ENCODE measurements at regions not wholly inside any gene's neighbourhood (a gene's known extent, or its start where the extent isn't known, plus 50 kb on each side); places are given as distances from the start of the nearest gene placed in this dataset.

DNA sequence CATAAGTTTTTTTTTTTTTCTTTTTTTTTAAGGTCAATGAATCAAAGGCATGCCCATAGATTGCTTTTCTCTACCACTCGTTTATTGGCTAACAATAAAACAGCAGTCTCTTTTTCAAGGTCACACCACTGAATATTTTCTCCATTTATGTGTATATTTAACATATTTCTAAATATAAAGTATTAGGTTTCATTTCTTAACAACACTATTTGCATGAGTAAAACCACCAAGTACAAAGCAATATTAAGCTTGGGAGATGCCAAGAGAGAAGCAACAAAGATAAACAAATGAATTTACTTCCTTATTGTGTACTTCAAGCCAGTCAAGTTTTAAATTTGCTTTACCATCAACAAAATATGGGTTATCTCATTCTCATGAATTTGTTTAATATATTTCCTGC, 708.9 kb upstream of the CCDC179 start:
- ATAC-seq (ENCODE audit: insufficient read depth, low FRiP score) (no peak), DNase-seq (no peak)
- Histone ChIP-seq H3K4me1 (ENCODE audit: control insufficient read depth in 5 of 5, insufficient read depth in 5 of 5, low read length in 5 of 5) (no peaks in the 10 kb centered on the region), H3K27ac (ENCODE audit: low read depth in 1 of 2, low read length in 1 of 2) (no peak overlapping the region), H3K9me3 (ENCODE audit: control insufficient read depth in 4 of 4, insufficient read depth in 3 of 4, low read length in 3 of 4) (no peaks in the 10 kb centered on the region), H3K36me3 (ENCODE audit: control insufficient read depth in 4 of 4, insufficient read depth in 4 of 4, low read length in 4 of 4) (no peaks in the 10 kb centered on the region), H3K4me3 (no peak overlapping the region), H3K27me3 (ENCODE audit: control insufficient read depth in 3 of 3, insufficient read depth in 3 of 3, low read length in 2 of 3) (no peaks in the 10 kb centered on the region), H3K9ac (ENCODE audit: insufficient read depth in 1 of 2, low read length in 2 of 2) (no peak overlapping the region)
- TF ChIP-seq, protein P1, sequence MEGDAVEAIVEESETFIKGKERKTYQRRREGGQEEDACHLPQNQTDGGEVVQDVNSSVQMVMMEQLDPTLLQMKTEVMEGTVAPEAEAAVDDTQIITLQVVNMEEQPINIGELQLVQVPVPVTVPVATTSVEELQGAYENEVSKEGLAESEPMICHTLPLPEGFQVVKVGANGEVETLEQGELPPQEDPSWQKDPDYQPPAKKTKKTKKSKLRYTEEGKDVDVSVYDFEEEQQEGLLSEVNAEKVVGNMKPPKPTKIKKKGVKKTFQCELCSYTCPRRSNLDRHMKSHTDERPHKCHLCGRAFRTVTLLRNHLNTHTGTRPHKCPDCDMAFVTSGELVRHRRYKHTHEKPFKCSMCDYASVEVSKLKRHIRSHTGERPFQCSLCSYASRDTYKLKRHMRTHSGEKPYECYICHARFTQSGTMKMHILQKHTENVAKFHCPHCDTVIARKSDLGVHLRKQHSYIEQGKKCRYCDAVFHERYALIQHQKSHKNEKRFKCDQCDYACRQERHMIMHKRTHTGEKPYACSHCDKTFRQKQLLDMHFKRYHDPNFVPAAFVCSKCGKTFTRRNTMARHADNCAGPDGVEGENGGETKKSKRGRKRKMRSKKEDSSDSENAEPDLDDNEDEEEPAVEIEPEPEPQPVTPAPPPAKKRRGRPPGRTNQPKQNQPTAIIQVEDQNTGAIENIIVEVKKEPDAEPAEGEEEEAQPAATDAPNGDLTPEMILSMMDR (IDR thresholded peaks at IDR 0.05; ENCODE audit: control extremely low read depth, extremely low read depth) = no peak
- WGBS, 2 donors = 72 to 75% methylated on average over 1 of the region's 1 CpG

DNA sequence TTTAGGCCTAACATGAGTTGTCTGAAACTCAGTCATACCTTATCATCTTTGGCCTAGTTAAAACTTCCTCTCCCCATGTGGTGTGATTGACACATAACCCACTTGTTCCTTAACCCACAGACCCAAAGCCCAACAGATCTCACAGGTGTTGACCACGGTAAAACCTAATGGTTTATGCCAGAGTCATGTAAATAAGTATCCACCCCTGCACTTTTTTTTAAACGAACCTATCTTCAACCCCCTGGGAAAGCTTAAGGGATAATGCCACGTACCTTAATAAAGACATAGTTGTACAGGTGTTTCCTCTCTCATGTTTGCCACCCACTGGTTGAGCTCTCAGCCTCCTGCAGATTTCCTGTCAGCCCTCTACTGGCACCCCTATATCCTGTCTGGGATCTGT, 709.3 kb upstream of the CCDC179 start:
- Histone ChIP-seq H3K9ac (ENCODE audit: insufficient read depth in 1 of 2, low read length in 2 of 2) (no peak overlapping the region), H3K4me1 (ENCODE audit: control insufficient read depth in 5 of 5, insufficient read depth in 5 of 5, low read length in 5 of 5) (no peaks in the 10 kb centered on the region), H3K9me3 (ENCODE audit: control insufficient read depth in 4 of 4, insufficient read depth in 3 of 4, low read length in 3 of 4) (no peaks in the 10 kb centered on the region), H3K27me3 (ENCODE audit: control insufficient read depth in 3 of 3, insufficient read depth in 3 of 3, low read length in 2 of 3) (no peaks in the 10 kb centered on the region), H3K27ac (ENCODE audit: low read depth in 1 of 2, low read length in 1 of 2) (no peak overlapping the region), H3K4me3 (no peak overlapping the region), H3K36me3 (ENCODE audit: control insufficient read depth in 4 of 4, insufficient read depth in 4 of 4, low read length in 4 of 4) (no peaks in the 10 kb centered on the region)
- DNase-seq = no peak
- ATAC-seq (ENCODE audit: insufficient read depth, low FRiP score) = no peak
- TF ChIP-seq, protein P1 (IDR thresholded peaks at IDR 0.05; ENCODE audit: control extremely low read depth, extremely low read depth) = no peak
- WGBS, 2 donors = 34 to 40% methylated on average over 3 of the region's 3 CpGs

DNA sequence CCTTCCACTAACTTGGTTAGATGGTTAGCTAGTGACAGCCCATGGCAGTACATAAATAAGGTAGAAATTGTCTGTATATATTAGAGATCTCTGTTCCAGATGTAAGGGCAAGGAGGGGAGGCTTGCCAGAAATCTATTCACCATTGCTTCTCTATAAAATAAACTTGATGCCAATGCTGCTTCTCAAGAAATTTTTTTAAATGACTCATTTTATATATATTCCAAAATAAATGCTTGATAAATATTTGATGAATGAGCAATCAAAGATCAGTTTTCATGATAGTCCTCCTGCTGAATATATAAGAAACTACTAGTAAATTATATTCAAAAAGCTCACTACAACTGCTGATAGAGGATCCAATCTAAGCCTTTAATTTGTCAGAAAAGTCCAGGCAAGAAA, 710.6 kb upstream of the CCDC179 start:
- Histone ChIP-seq H3K27me3 (ENCODE audit: control insufficient read depth in 3 of 3, insufficient read depth in 3 of 3, low read length in 2 of 3) (no peaks in the 10 kb centered on the region), H3K4me1 (ENCODE audit: control insufficient read depth in 5 of 5, insufficient read depth in 5 of 5, low read length in 5 of 5) (no peaks in the 10 kb centered on the region), H3K9ac (ENCODE audit: insufficient read depth in 1 of 2, low read length in 2 of 2) (no peak overlapping the region), H3K4me3 (no peak overlapping the region), H3K27ac (ENCODE audit: low read depth in 1 of 2, low read length in 1 of 2) (no peak overlapping the region), H3K9me3 (ENCODE audit: control insufficient read depth in 4 of 4, insufficient read depth in 3 of 4, low read length in 3 of 4) (no peaks in the 10 kb centered on the region), H3K36me3 (ENCODE audit: control insufficient read depth in 4 of 4, insufficient read depth in 4 of 4, low read length in 4 of 4) (no peaks in the 10 kb centered on the region)
- DNase-seq (no peak), ATAC-seq (ENCODE audit: insufficient read depth, low FRiP score) (no peak)
- TF ChIP-seq, protein P1 (IDR thresholded peaks at IDR 0.05; ENCODE audit: control extremely low read depth, extremely low read depth) = no peak

DNA sequence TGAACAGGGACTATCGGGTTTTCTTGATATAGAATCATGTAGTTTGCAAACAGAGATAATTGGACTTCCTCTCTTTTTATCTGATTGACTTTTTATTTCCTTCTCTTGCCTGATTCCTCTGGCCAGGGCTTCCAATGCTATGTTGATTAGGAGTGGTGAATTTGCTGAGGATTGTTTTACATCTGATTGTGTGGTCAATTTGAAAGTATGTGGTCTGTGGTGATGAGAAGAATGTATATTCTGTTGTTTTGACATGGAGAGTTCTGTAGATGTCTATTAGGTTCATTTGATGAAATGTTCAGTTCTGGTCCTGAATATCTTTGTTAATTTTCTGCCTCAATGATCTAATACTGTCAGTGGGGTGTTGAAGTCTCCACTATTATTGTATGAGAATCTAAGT, 713.2 kb upstream of the CCDC179 start:
- Histone ChIP-seq H3K9ac (ENCODE audit: insufficient read depth in 1 of 2, low read length in 2 of 2) (no peak overlapping the region), H3K4me1 (ENCODE audit: control insufficient read depth in 5 of 5, insufficient read depth in 5 of 5, low read length in 5 of 5) (no peaks in the 10 kb centered on the region), H3K4me3 (no peak overlapping the region), H3K27ac (ENCODE audit: low read depth in 1 of 2, low read length in 1 of 2) (no peak overlapping the region), H3K27me3 (ENCODE audit: control insufficient read depth in 3 of 3, insufficient read depth in 3 of 3, low read length in 2 of 3) (no peaks in the 10 kb centered on the region), H3K9me3 (ENCODE audit: control insufficient read depth in 4 of 4, insufficient read depth in 3 of 4, low read length in 3 of 4) (no peaks in the 10 kb centered on the region), H3K36me3 (ENCODE audit: control insufficient read depth in 4 of 4, insufficient read depth in 4 of 4, low read length in 4 of 4) (no peaks in the 10 kb centered on the region)
- WGBS, 2 donors = 46 to 68% methylated on average over 1 of the region's 1 CpG
- ATAC-seq (ENCODE audit: insufficient read depth, low FRiP score) = no peak
- TF ChIP-seq, protein P1 (IDR thresholded peaks at IDR 0.05; ENCODE audit: control extremely low read depth, extremely low read depth) = no peak
- DNase-seq = no peak

All from lung (tissue), 11 donors.